H9 (cell line): ENCODE measurements at regions not wholly inside any gene's neighbourhood (a gene's known extent, or its start where the extent isn't known, plus 50 kb on each side); places are given as distances from the start of the nearest gene placed in this dataset.

Experiments
- DNase-seq: peaks from one replicate; pipeline ENCODE4 v3.0.0-alpha.2; 2017
- H2AFZ ChIP-seq: one replicate; pipeline ENCODE4 v1.6.1; 2013; ENCODE audit warnings: mild to moderate bottlenecking, low read length, control low read depth, moderate library complexity
- H2AK5ac ChIP-seq: 2 replicates; pipeline ENCODE4 v1.6.1; 2013; ENCODE audit warnings: low read length, control low read depth, mixed read lengths; ENCODE audit not compliant: insufficient read length
- H2BK120ac ChIP-seq: one replicate; pipeline ENCODE4 v1.6.1; 2013; ENCODE audit warnings: low read depth, mild to moderate bottlenecking, low read length, control low read depth, inconsistent platforms; ENCODE audit not compliant: poor library complexity, severe bottlenecking
- H2BK12ac ChIP-seq: 2 replicates; pipeline ENCODE4 v1.6.1; 2013; ENCODE audit warnings: low read length, control low read depth, mixed read lengths, low read depth; ENCODE audit not compliant: insufficient read length
- H2BK15ac ChIP-seq: 2 replicates; pipeline ENCODE4 v1.6.1; 2013; ENCODE audit warnings: low read depth, low read length, control low read depth
- H2BK20ac ChIP-seq: one replicate; pipeline ENCODE4 v1.6.1; 2013; ENCODE audit warnings: low read depth, mild to moderate bottlenecking, low read length, control low read depth, inconsistent platforms; ENCODE audit not compliant: poor library complexity, severe bottlenecking
- H2BK5ac ChIP-seq: 2 replicates; pipeline ENCODE4 v1.6.1; 2013; ENCODE audit warnings: low read length, control low read depth, mixed read lengths; ENCODE audit not compliant: insufficient read length
- H3K14ac ChIP-seq: 2 replicates; pipeline ENCODE4 v1.6.1; 2013; ENCODE audit warnings: low read length, control low read depth; ENCODE audit not compliant: insufficient read depth
- H3K18ac ChIP-seq: 2 replicates; pipeline ENCODE4 v1.6.1; 2013; ENCODE audit warnings: low read depth, mild to moderate bottlenecking, mixed read lengths, low read length, control low read depth; ENCODE audit not compliant: insufficient read length
- H3K23ac ChIP-seq: 2 replicates; pipeline ENCODE4 v1.6.1; 2013; ENCODE audit warnings: low read length, control low read depth, mixed read lengths, low read depth; ENCODE audit not compliant: insufficient read length
- H3K23me2 ChIP-seq: 2 replicates; pipeline ENCODE4 v1.6.1; 2013; ENCODE audit warnings: low read depth, mild to moderate bottlenecking, mixed read lengths, low read length, control low read depth; ENCODE audit not compliant: insufficient read length, poor library complexity, severe bottlenecking
- H3K27ac ChIP-seq: 2 replicates; pipeline ENCODE4 v1.5.1; 2013; ENCODE audit warnings: low read length, control low read depth, mixed read lengths, low read depth; ENCODE audit not compliant: insufficient read length
- H3K27me3 ChIP-seq: 2 replicates; pipeline ENCODE4 v1.6.1; 2013; ENCODE audit warnings: low read length, control low read depth, inconsistent platforms; ENCODE audit not compliant: insufficient read depth
- H3K4ac ChIP-seq: 2 replicates; pipeline ENCODE4 v1.6.1; 2013; ENCODE audit warnings: low read depth, mild to moderate bottlenecking, control low read depth, inconsistent platforms, low read length, moderate library complexity
- H3K4me1 ChIP-seq: 2 replicates; pipeline ENCODE4 v1.6.1; 2013; ENCODE audit warnings: low read length, control low read depth, inconsistent platforms; ENCODE audit not compliant: insufficient read depth
- H3K4me2 ChIP-seq: 2 replicates; pipeline ENCODE4 v1.6.1; 2013; ENCODE audit warnings: low read length, control low read depth, mixed read lengths; ENCODE audit not compliant: insufficient read length, insufficient read depth
- H3K56ac ChIP-seq: 2 replicates; pipeline ENCODE4 v1.6.1; 2013; ENCODE audit warnings: low read depth, mild to moderate bottlenecking, mixed read lengths, low read length, control low read depth; ENCODE audit not compliant: insufficient read length
- H3K79me1 ChIP-seq: 2 replicates; pipeline ENCODE4 v1.6.1; 2013; ENCODE audit warnings: low read depth, mild to moderate bottlenecking, moderate library complexity, low read length, control low read depth, inconsistent platforms; ENCODE audit not compliant: insufficient read depth, poor library complexity, severe bottlenecking
- H3K79me2 ChIP-seq: 2 replicates; pipeline ENCODE4 v1.6.1; 2013; ENCODE audit warnings: low read length, control low read depth, inconsistent platforms; ENCODE audit not compliant: insufficient read depth
- H3K9ac ChIP-seq: 2 replicates; pipeline ENCODE4 v1.6.1; 2013; ENCODE audit warnings: low read length, control low read depth, mixed read lengths; ENCODE audit not compliant: insufficient read length; ENCODE audit errors: extremely low read depth
- H3K9me3 ChIP-seq: one replicate; pipeline ENCODE4 v1.6.1; 2013; ENCODE audit warnings: low read depth, low read length, inconsistent platforms; ENCODE audit not compliant: control insufficient read depth
- H3T11ph ChIP-seq: one replicate; pipeline ENCODE4 v1.6.1; 2013; ENCODE audit warnings: mild to moderate bottlenecking, low read length, control low read depth, inconsistent platforms
- H4K20me1 ChIP-seq: one replicate; pipeline ENCODE4 v1.6.1; 2013; ENCODE audit not compliant: control insufficient read depth, insufficient read length, insufficient read depth
- H4K5ac ChIP-seq: 2 replicates; pipeline ENCODE4 v1.6.1; 2013; ENCODE audit warnings: low read depth, mild to moderate bottlenecking, mixed read lengths, low read length, control low read depth; ENCODE audit not compliant: insufficient read length
- H4K8ac ChIP-seq: replicated peaks from 2 replicates; pipeline ENCODE4 v1.6.1; 2013; ENCODE audit warnings: low read length, control low read depth, mixed read lengths, low read depth; ENCODE audit not compliant: insufficient read length
- H4K91ac ChIP-seq: 2 replicates; pipeline ENCODE4 v1.6.1; 2013; ENCODE audit warnings: low read depth, mild to moderate bottlenecking, moderate library complexity, mixed read lengths, low read length, control low read depth; ENCODE audit not compliant: insufficient read length
- H3K27ac Mint-ChIP-seq, 3 experiments: 2 replicates in 2 of 3; 3 replicates in 1 of 3; pipeline ENCODE4 v1.8.0; 2020 to 2021; ENCODE audit warnings: mixed read lengths in 3 of 3, mild to moderate bottlenecking in 1 of 3, moderate library complexity in 1 of 3
- H3K27me3 Mint-ChIP-seq: 2 replicates; pipeline ENCODE4 v1.8.0; 2021; ENCODE audit warnings: low read depth, mild to moderate bottlenecking, moderate library complexity, mixed read lengths
- H3K36me3 Mint-ChIP-seq, 3 experiments: 2 replicates in 2 of 3; 3 replicates in 1 of 3; pipeline ENCODE4 v1.8.0; 2020 to 2021; ENCODE audit warnings: low read depth in 3 of 3, mixed read lengths in 3 of 3; ENCODE audit not compliant: insufficient read depth in 1 of 3
- H3K4me1 Mint-ChIP-seq, 2 experiments: 2 replicates each; pipeline ENCODE4 v1.8.0; 2020; ENCODE audit warnings: mixed read lengths in 2 of 2
- H3K4me3 Mint-ChIP-seq, 2 experiments: 2 replicates in 1 of 2; 3 replicates in 1 of 2; pipeline ENCODE4 v1.8.0; 2020 to 2021; ENCODE audit warnings: mild to moderate bottlenecking in 2 of 2, mixed read lengths in 2 of 2, moderate library complexity in 1 of 2
- H3K9me3 Mint-ChIP-seq, 2 experiments: 2 replicates in 1 of 2; 3 replicates in 1 of 2; pipeline ENCODE4 v1.8.0; 2020; ENCODE audit warnings: mild to moderate bottlenecking in 2 of 2, mixed read lengths in 2 of 2, moderate library complexity in 1 of 2
- CTCF ChIP-seq: fragments of 200-600 bp; sonication (generic); conservative IDR thresholded peaks from 3 replicates; pipeline ENCODE4 v1.8.0; 2021; ENCODE audit warnings: antibody characterized with exemption, mild to moderate bottlenecking
- WGBS: extraction: QIAGEN DNeasy Blood & Tissue Kit; methylation state at CpG from one replicate; pipeline ENCODE4 v1.1.7; 2013; ENCODE audit warnings: missing lambda C conversion rate, low lambda C conversion rate, mixed read lengths; ENCODE audit not compliant: insufficient read length; ENCODE audit errors: extremely low coverage; 5-methylcytosine and 5-hydroxymethylcytosine counted together

- TF ChIP-seq CTCF, result no peak
- H3K23ac ChIP-seq, result no peak overlapping the region
- H3K4ac ChIP-seq, result no peak overlapping the region
- no peak overlapping the region for H3K4me2 ChIP-seq
- H4K91ac ChIP-seq, result no peak overlapping the region
- H2BK15ac ChIP-seq, result no peak overlapping the region
- no peak overlapping the region for H2BK20ac ChIP-seq
- H4K5ac ChIP-seq, result no peak overlapping the region
- no peaks in the 10 kb centered on the region for H3K9me3 ChIP-seq
- H3K23me2 ChIP-seq, result no peaks in the 10 kb centered on the region
- Mint-ChIP-seq H3K36me3 (no peaks in the 10 kb centered on the region), H3K27ac (0 out of 7 replicates have a peak overlapping the region, but pooled peaks of 1 of the 3 experiments have one; percentile 52), H3K4me1 (no peaks in the 10 kb centered on the region), H3K27me3 (no peaks in the 10 kb centered on the region), H3K9me3 (no peaks in the 10 kb centered on the region), H3K4me3 (no peak overlapping the region)
- H3K79me1 ChIP-seq, result no peaks in the 10 kb centered on the region
- no peak overlapping the region for H2BK12ac ChIP-seq
- no peaks in the 10 kb centered on the region for H3K27me3 ChIP-seq
- H3K14ac ChIP-seq, result no peak overlapping the region
- H4K8ac ChIP-seq, result no peak overlapping the region
- H2AK5ac ChIP-seq, result no peak overlapping the region
- H2BK5ac ChIP-seq, result no peak overlapping the region
- H3K18ac ChIP-seq, result no peak overlapping the region
- H3K27ac ChIP-seq, result no peak overlapping the region
- H3K9ac ChIP-seq, result no peak overlapping the region
- H2BK120ac ChIP-seq, result no peak overlapping the region
- no peak overlapping the region for H3T11ph ChIP-seq
- H4K20me1 ChIP-seq, result no peaks in the 10 kb centered on the region
- H3K4me1 ChIP-seq, result no peaks in the 10 kb centered on the region
- no peak overlapping the region for H3K56ac ChIP-seq
- H2AFZ ChIP-seq, result no peak overlapping the region
- no CpG with 5 or more reads among the region's 3 CpGs for WGBS
- no peaks in the 10 kb centered on the region for H3K79me2 ChIP-seq
- no peak for DNase-seq
These were observed 87.6 kb upstream of the GALNT5 start for GRCh38 chr2:157169889-157170288.
